Neural cell (in vitro differentiated cells): ENCODE measurements at regions not wholly inside any gene's neighbourhood (a gene's known extent, or its start where the extent isn't known, plus 50 kb on each side); places are given as distances from the start of the nearest gene placed in this dataset.

Experiments used
- EP300 ChIP-seq: fragments of 450-650 bp; conservative IDR thresholded peaks from 2 replicates; pipeline ENCODE4 v1.6.1; 2014; ENCODE audit warnings: antibody characterized with exemption, mild to moderate bottlenecking, moderate library complexity; ENCODE audit not compliant: poor library complexity, severe bottlenecking
- EZH2 ChIP-seq: fragments of 200-600, 300-800 bp; shearing (Covaris generic), sonication (generic); IDR thresholded peaks from 2 replicates; pipeline ENCODE4 v1.6.1; 2014; ENCODE audit warnings: antibody characterized with exemption, low read length, borderline replicate concordance, mild to moderate bottlenecking; ENCODE audit not compliant: insufficient read depth, poor library complexity, severe bottlenecking
- POLR2AphosphoS5 ChIP-seq: IDR thresholded peaks from 2 replicates; pipeline ENCODE4 v1.6.1; 2012
- SMC3 ChIP-seq: fragments of 450-650 bp; conservative IDR thresholded peaks from 2 replicates; pipeline ENCODE4 v1.6.1; 2014; ENCODE audit warnings: antibody characterized with exemption, mild to moderate bottlenecking, moderate library complexity; ENCODE audit not compliant: poor library complexity
- TF ChIP-seq, protein P1 (sequence below): fragments of 450-650 bp; IDR thresholded peaks from 2 replicates; pipeline ENCODE4 v1.5.1; 2014; ENCODE audit warnings: antibody characterized with exemption, mild to moderate bottlenecking, moderate library complexity; ENCODE audit not compliant: poor library complexity, severe bottlenecking

DNA sequence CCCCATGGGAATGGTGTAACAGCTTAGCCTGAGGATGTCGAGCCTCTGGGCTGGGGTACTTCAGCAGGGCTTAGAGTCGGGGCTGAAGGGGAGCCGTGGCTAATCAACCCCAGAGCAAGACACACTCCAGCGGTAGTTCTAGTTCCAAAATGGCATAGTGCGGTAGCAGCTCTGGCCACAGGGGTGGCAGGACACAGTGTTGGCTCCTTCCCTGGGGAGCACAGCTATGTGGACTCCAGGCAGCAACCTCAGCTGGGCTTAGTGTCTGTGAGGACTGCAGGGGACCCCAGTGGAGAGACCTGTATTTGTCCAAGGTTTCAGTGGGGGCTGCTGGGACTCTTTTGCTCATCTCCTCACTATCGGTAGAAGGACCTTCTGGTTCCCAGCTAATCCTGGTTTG is 70.8 kb upstream of the PCDH20 start:
- TF ChIP-seq, protein P1, sequence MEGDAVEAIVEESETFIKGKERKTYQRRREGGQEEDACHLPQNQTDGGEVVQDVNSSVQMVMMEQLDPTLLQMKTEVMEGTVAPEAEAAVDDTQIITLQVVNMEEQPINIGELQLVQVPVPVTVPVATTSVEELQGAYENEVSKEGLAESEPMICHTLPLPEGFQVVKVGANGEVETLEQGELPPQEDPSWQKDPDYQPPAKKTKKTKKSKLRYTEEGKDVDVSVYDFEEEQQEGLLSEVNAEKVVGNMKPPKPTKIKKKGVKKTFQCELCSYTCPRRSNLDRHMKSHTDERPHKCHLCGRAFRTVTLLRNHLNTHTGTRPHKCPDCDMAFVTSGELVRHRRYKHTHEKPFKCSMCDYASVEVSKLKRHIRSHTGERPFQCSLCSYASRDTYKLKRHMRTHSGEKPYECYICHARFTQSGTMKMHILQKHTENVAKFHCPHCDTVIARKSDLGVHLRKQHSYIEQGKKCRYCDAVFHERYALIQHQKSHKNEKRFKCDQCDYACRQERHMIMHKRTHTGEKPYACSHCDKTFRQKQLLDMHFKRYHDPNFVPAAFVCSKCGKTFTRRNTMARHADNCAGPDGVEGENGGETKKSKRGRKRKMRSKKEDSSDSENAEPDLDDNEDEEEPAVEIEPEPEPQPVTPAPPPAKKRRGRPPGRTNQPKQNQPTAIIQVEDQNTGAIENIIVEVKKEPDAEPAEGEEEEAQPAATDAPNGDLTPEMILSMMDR: no peak
- no peak for TF ChIP-seq POLR2AphosphoS5
- no peak for TF ChIP-seq EP300
- TF ChIP-seq EZH2: no peak
- no peak for TF ChIP-seq SMC3
